Smooth muscle cell (in vitro differentiated cells): ENCODE measurements at regions not wholly inside any gene's neighbourhood (a gene's known extent, or its start where the extent isn't known, plus 50 kb on each side); places are given as distances from the start of the nearest gene placed in this dataset.

Source experiments
- DNase-seq: peaks from one replicate; lab custom pipeline; 2025; ENCODE audit not compliant: unreplicated experiment; lab: John Stamatoyannopoulos, UW
- H2AFZ ChIP-seq: fragments of 200-600 bp; sonication (generic); 2 replicates; pipeline ENCODE4 v1.6.0; 2016; ENCODE audit warnings: antibody characterized with exemption, low read depth, mild to moderate bottlenecking
- H3F3A ChIP-seq: fragments of 200-600 bp; sonication (generic); 2 replicates; pipeline ENCODE4 v1.6.0; 2017; ENCODE audit warnings: antibody characterized with exemption, low read depth
- H3K27ac ChIP-seq: fragments of 200-600 bp; sonication (generic); 2 replicates; pipeline ENCODE4 v1.5.1; 2016; ENCODE audit warnings: low read depth, mild to moderate bottlenecking
- H3K27me3 ChIP-seq: fragments of 200-600 bp; sonication (generic); 2 replicates; pipeline ENCODE4 v1.6.1; 2016; ENCODE audit warnings: low read depth, mild to moderate bottlenecking
- H3K36me3 ChIP-seq: fragments of 200-600 bp; sonication (generic); 2 replicates; pipeline ENCODE4 v1.5.1; 2016; ENCODE audit warnings: low read depth
- H3K4me1 ChIP-seq: fragments of 200-600 bp; sonication (generic); 2 replicates; pipeline ENCODE4 v1.5.1; 2016; ENCODE audit warnings: low read depth
- H3K4me2 ChIP-seq: fragments of 200-600 bp; sonication (generic); 2 replicates; pipeline ENCODE4 v1.6.0; 2016; ENCODE audit warnings: mild to moderate bottlenecking
- H3K4me3 ChIP-seq: fragments of 200-600 bp; sonication (generic); 2 replicates; pipeline ENCODE4 v1.5.1; 2016; ENCODE audit warnings: mild to moderate bottlenecking
- H3K79me2 ChIP-seq: fragments of 200-600 bp; sonication (generic); 2 replicates; pipeline ENCODE4 v1.6.0; 2016; ENCODE audit warnings: low read depth, mild to moderate bottlenecking
- H3K9ac ChIP-seq: fragments of 200-600 bp; sonication (generic); 2 replicates; pipeline ENCODE4 v1.6.0; 2016; ENCODE audit warnings: low read depth
- H3K9me3 ChIP-seq: fragments of 200-600 bp; sonication (generic); replicated peaks from 2 replicates; pipeline ENCODE4 v1.5.1; 2016; ENCODE audit warnings: low read depth
- H4K20me1 ChIP-seq: fragments of 200-600 bp; sonication (generic); 2 replicates; pipeline ENCODE4 v1.6.0; 2016; ENCODE audit warnings: low read depth
- WGBS: methylation state at CpG from one replicate; pipeline ENCODE4 v1.1.7; 2016; ENCODE audit warnings: low lambda C conversion rate; 5-methylcytosine and 5-hydroxymethylcytosine counted together
- TF ChIP-seq, protein P1 (sequence below): fragments of 200-600 bp; sonication (generic); IDR thresholded peaks from 2 replicates; pipeline ENCODE4 v1.5.1; 2017; ENCODE audit warnings: borderline replicate concordance, mild to moderate bottlenecking, antibody characterized with exemption; ENCODE audit not compliant: insufficient read depth, poor library complexity, severe bottlenecking

DNA sequence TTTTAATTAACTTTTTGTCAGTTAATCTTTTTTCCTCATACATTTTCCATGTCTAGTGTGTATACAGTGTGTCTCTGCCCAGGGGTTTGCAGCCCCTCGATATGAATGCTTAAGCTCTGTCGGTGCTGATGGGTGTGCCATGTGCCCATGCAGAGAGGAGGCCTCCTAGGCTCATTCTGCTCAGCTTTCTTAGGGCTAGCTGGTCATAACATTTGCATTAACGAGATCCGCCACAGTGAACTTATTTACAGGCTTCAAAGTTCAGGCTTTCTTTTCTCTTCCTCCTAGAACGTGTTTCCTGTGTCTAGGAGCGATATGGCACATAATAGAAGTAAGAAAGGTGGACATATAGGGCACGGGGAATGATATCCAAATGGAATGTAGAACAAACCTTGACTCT is 783.3 kb downstream of the PLCL1 start:
- Histone ChIP-seq H3K4me2 (no peak overlapping the region), H3K4me1 (no peaks in the 10 kb centered on the region), H3F3A (no peaks in the 10 kb centered on the region), H3K79me2 (no peaks in the 10 kb centered on the region), H3K27ac (no peak overlapping the region), H4K20me1 (no peaks in the 10 kb centered on the region), H2AFZ (no peak overlapping the region), H3K9ac (no peak overlapping the region), H3K36me3 (no peaks in the 10 kb centered on the region), H3K4me3 (no peak overlapping the region), H3K27me3 (no peaks in the 10 kb centered on the region), H3K9me3 (no peaks in the 10 kb centered on the region)
- TF ChIP-seq, protein P1, sequence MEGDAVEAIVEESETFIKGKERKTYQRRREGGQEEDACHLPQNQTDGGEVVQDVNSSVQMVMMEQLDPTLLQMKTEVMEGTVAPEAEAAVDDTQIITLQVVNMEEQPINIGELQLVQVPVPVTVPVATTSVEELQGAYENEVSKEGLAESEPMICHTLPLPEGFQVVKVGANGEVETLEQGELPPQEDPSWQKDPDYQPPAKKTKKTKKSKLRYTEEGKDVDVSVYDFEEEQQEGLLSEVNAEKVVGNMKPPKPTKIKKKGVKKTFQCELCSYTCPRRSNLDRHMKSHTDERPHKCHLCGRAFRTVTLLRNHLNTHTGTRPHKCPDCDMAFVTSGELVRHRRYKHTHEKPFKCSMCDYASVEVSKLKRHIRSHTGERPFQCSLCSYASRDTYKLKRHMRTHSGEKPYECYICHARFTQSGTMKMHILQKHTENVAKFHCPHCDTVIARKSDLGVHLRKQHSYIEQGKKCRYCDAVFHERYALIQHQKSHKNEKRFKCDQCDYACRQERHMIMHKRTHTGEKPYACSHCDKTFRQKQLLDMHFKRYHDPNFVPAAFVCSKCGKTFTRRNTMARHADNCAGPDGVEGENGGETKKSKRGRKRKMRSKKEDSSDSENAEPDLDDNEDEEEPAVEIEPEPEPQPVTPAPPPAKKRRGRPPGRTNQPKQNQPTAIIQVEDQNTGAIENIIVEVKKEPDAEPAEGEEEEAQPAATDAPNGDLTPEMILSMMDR, result no peak
- WGBS, result 85% methylated on average over 7 of the region's 7 CpGs
- no peak for DNase-seq

DNA sequence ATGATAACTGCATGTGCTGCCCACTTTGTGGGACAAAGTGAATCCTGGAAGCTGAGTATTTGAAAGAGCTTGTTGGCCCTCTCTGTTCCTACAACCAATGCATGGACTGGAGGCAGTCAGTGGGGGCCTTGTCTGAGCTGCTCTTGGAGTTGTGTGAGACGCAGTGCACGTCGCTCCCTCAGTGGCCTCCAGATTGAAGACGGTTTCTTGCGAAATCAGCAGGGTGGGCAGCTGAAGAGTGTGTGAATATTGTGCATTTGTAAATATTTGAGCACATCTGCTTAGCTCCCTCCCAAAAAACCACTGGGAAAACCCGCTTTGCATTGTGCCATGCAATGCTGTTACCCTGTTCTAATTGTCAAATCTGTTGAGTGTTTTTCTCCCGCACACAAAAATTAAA is 782.8 kb downstream of the PLCL1 start:
- no peaks in the 10 kb centered on the region for H4K20me1 ChIP-seq
- WGBS, result 90% methylated on average over 7 of the region's 7 CpGs

DNA sequence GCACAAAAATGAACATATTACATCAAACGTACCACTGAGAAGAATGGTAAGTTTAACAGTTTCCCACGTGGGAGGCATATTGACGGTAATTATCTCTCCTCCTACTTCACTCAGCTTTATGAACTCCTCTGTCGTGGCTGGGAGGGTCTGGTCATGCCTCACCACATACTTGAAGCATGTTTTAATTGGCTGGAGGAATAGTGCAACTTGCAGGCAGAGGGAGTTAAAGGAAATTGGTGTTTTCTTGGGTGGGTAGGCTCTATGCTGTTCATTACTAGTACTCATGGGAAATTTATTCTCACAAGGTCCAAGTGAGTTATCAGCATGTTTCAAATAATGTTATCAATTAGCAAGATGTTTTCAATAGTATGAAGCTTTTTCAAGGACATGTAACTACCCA is 767.0 kb downstream of the PLCL1 start:
- Histone ChIP-seq H2AFZ (no peak overlapping the region), H4K20me1 (no peaks in the 10 kb centered on the region), H3K79me2 (no peaks in the 10 kb centered on the region), H3K4me3 (no peak overlapping the region), H3F3A (no peaks in the 10 kb centered on the region), H3K27ac (no peak overlapping the region), H3K9me3 (no peaks in the 10 kb centered on the region), H3K36me3 (no peaks in the 10 kb centered on the region), H3K4me1 (no peaks in the 10 kb centered on the region), H3K9ac (no peak overlapping the region), H3K4me2 (no peak overlapping the region), H3K27me3 (no peaks in the 10 kb centered on the region)
- 58% methylated on average over 4 of the region's 4 CpGs for WGBS
- no peak for DNase-seq
- TF ChIP-seq, protein P1, result no peak

More for the DNA sequence above, 782.8 kb downstream of the PLCL1 start:
- Histone ChIP-seq H3K27ac (no peak overlapping the region), H3K27me3 (no peaks in the 10 kb centered on the region), H2AFZ (no peak overlapping the region), H3K79me2 (no peaks in the 10 kb centered on the region), H3K4me1 (no peaks in the 10 kb centered on the region), H3K4me2 (no peak overlapping the region), H3K36me3 (no peaks in the 10 kb centered on the region), H3K4me3 (no peak overlapping the region), H3K9ac (no peak overlapping the region), H3F3A (no peaks in the 10 kb centered on the region), H3K9me3 (no peaks in the 10 kb centered on the region)
- TF ChIP-seq, protein P1, result no peak
- DNase-seq, result no peak

DNA sequence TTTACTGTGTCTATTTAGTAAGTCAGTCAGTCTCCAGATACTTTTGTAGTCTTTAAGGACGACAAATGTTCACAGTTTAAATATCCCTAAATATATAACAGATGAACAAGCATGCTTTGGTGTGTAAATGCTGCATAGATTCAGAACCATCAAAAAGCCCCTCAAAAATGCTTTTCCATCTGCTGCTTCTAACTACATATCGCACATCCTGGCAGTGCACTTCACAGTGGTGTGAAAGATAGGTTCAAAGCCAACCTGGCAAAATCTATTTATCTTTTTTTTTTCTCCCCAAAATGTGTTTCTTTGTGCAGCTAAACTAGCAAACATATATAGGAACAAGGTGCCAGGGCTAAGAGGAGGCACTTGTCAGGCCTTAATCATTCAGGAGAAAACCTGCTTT is 753.8 kb downstream of the PLCL1 start:
- no peak for DNase-seq
- WGBS, result 92% methylated on average over 2 of the region's 2 CpGs

More for the DNA sequence above, 753.8 kb downstream of the PLCL1 start:
- no peak overlapping the region for H3K4me3 ChIP-seq
- TF ChIP-seq, protein P1, result no peak
- no peaks in the 10 kb centered on the region for H3K36me3 ChIP-seq
- no peaks in the 10 kb centered on the region for H3K79me2 ChIP-seq
- H2AFZ ChIP-seq, result no peak overlapping the region
- no peak overlapping the region for H3K27ac ChIP-seq
- no peak overlapping the region for H3K9ac ChIP-seq
- H3K27me3 ChIP-seq, result no peaks in the 10 kb centered on the region
- H4K20me1 ChIP-seq, result no peaks in the 10 kb centered on the region
- no peak overlapping the region for H3K4me2 ChIP-seq
- peaks cover 6% of the 10 kb centered on the region for H3K9me3 ChIP-seq
- no peaks in the 10 kb centered on the region for H3K4me1 ChIP-seq
- no peaks in the 10 kb centered on the region for H3F3A ChIP-seq
